ENCODE measurements at regions not wholly inside any gene's neighbourhood (a gene's known extent, or its start where the extent isn't known, plus 50 kb on each side); places are given as distances from the start of the nearest gene placed in this dataset.

GRCh38 chr2:39872748-39873147 lies 93.7 kb upstream of the THUMPD2 start (continued):
- TF ChIP-seq CUX1 (IDR thresholded peaks at IDR 0.05; ENCODE audit: insufficient replicate concordance, low read depth, low read length), result no peak
- no peak for TF ChIP-seq EED (IDR thresholded peaks at IDR 0.05; ENCODE audit: low read depth)

DNA sequence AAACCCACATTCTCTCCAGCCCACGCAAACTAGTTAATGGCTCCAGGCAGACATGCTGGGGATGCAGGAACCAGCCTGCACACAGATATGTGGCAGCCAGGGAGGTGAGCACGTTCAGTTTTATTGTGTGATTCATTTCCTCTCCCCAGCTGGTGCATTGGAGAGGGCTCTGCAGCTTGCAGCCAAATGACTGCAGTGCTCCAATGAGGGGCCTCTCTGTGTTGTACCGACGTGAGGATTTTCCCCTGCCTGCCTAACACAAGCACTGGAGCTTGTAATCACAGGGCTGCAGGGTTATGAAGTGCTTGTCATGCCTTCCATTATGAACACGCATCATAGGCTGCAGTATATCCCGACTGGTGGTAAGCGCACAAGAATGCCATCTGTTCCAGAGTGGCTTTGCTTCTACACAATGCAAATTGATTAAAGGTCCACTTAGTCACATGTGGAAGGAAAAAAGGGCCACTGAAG lies 92.3 kb upstream of the THUMPD2 start:
- ChIA-PET CTCF (no interaction called here), RAD21 (ENCODE audit: unreplicated experiment) (no interaction called here), SMC1A (ENCODE audit: uncharacterized antibody, unreplicated experiment) (no interaction called here), POLR2A (no interaction called here)
- BruUV-seq (replicated peaks), result no TSS peak
- Histone ChIP-seq H4K20me1 (ENCODE audit: control insufficient read depth, insufficient read depth) (no peaks in the 10 kb centered on the region), H3K27me3 (replicated peaks in 1 of 2; ENCODE audit: control insufficient read depth in 2 of 2, insufficient read depth in 2 of 2, low read length in 1 of 2) (peaks cover 0 to 1% of the 10 kb centered on the region in 2 experiments; a peak in 1 of 4 replicates), H3K4me3 (no peak overlapping the region), H3K27ac (ENCODE audit: control insufficient read depth, insufficient read depth) (no peak overlapping the region), H2AFZ (ENCODE audit: control insufficient read depth, low read depth, low read length) (no peak overlapping the region), H3K79me2 (ENCODE audit: control insufficient read depth, insufficient read depth, low read length) (no peaks in the 10 kb centered on the region), H3K9ac (ENCODE audit: control insufficient read depth, insufficient read depth, low read length) (no peak overlapping the region), H3K4me1 (ENCODE audit: control insufficient read depth, insufficient read depth, low read length) (no peaks in the 10 kb centered on the region), H3K9me3 (replicated peaks; ENCODE audit: control insufficient read depth, insufficient read depth, low read length) (no peaks in the 10 kb centered on the region), H3K36me3 (ENCODE audit: control insufficient read depth in 2 of 2, insufficient read depth in 2 of 2, low read length in 1 of 2) (no peaks in the 10 kb centered on the region), H3K4me2 (ENCODE audit: control insufficient read depth, insufficient read depth) (no peak overlapping the region)
- WGBS (ENCODE audit: insufficient coverage, insufficient replicate concordance, low lambda C conversion rate, missing lambda C conversion rate), result 37% methylated on average over 7 of the region's 7 CpGs
- no peak for DNase-seq (ENCODE audit: low read depth, low spot score)
- intact Hi-C loops (cut with micrococcal nuclease; ENCODE audit: unreplicated experiment) (no loop called here), in situ Hi-C loops (cut with MboI) (no loop called here)
- TF ChIP-seq REST (IDR thresholded peaks at IDR 0.05; ENCODE audit: low read depth, low read length) (no peak), CREM (IDR thresholded peaks at IDR 0.05; ENCODE audit: low read depth) (no peak), E2F8 (IDR thresholded peaks at IDR 0.05; ENCODE audit: low read depth, partially characterized antibody) (no peak)
- TF ChIP-seq, protein P1, sequence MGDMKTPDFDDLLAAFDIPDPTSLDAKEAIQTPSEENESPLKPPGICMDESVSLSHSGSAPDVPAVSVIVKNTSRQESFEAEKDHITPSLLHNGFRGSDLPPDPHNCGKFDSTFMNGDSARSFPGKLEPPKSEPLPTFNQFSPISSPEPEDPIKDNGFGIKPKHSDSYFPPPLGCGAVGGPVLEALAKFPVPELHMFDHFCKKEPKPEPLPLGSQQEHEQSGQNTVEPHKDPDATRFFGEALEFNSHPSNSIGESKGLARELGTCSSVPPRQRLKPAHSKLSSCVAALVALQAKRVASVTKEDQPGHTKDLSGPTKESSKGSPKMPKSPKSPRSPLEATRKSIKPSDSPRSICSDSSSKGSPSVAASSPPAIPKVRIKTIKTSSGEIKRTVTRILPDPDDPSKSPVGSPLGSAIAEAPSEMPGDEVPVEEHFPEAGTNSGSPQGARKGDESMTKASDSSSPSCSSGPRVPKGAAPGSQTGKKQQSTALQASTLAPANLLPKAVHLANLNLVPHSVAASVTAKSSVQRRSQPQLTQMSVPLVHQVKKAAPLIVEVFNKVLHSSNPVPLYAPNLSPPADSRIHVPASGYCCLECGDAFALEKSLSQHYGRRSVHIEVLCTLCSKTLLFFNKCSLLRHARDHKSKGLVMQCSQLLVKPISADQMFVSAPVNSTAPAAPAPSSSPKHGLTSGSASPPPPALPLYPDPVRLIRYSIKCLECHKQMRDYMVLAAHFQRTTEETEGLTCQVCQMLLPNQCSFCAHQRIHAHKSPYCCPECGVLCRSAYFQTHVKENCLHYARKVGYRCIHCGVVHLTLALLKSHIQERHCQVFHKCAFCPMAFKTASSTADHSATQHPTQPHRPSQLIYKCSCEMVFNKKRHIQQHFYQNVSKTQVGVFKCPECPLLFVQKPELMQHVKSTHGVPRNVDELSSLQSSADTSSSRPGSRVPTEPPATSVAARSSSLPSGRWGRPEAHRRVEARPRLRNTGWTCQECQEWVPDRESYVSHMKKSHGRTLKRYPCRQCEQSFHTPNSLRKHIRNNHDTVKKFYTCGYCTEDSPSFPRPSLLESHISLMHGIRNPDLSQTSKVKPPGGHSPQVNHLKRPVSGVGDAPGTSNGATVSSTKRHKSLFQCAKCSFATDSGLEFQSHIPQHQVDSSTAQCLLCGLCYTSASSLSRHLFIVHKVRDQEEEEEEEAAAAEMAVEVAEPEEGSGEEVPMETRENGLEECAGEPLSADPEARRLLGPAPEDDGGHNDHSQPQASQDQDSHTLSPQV (IDR thresholded peaks at IDR 0.05), result no peak
- ATAC-seq, result no peak
- no peak for FAIRE-seq

Measured in GM12878 (cell line).